PFSK-1 (cell line): ENCODE measurements at regions not wholly inside any gene's neighbourhood (a gene's known extent, or its start where the extent isn't known, plus 50 kb on each side); places are given as distances from the start of the nearest gene placed in this dataset.

Experiments used
- POLR2AphosphoS5 ChIP-seq: IDR thresholded peaks from 2 replicates; pipeline ENCODE4 v1.6.1; 2012; ENCODE audit warnings: low read depth, mild to moderate bottlenecking, control low read depth, low read length, moderate library complexity
- REST ChIP-seq, 2 experiments: IDR thresholded peaks; 2 replicates each; pipeline versions ENCODE4 v1.6.1 to v1.8.0; 2011 to 2012; ENCODE audit warnings: low read depth in 2 of 2, low read length in 2 of 2, control low read depth in 1 of 2, inconsistent platforms in 1 of 2, mild to moderate bottlenecking in 1 of 2, moderate library complexity in 1 of 2; ENCODE audit not compliant: insufficient read depth in 1 of 2
- SIN3A ChIP-seq: IDR thresholded peaks from 2 replicates; pipeline ENCODE4 v1.6.1; 2012; ENCODE audit warnings: mild to moderate bottlenecking, low read length, moderate library complexity, borderline replicate concordance; ENCODE audit not compliant: insufficient read depth
- TAF1 ChIP-seq: IDR thresholded peaks from 2 replicates; pipeline ENCODE4 v1.6.1; 2012; ENCODE audit warnings: low read length, control low read depth, borderline replicate concordance; ENCODE audit not compliant: insufficient read depth

- TF ChIP-seq POLR2AphosphoS5 (no peak), SIN3A (no peak), REST (IDR thresholded peaks at IDR 0.05; ENCODE audit: insufficient read depth in 1 of 2, low read depth in 2 of 2, low read length in 2 of 2) (no peak), TAF1 (no peak)
Observed at GRCh38 chr5:91443023-91443422, 59.9 kb upstream of the ARRDC3 start.
